ENCODE measurements at regions not wholly inside any gene's neighbourhood (a gene's known extent, or its start where the extent isn't known, plus 50 kb on each side); places are given as distances from the start of the nearest gene placed in this dataset.

DNA sequence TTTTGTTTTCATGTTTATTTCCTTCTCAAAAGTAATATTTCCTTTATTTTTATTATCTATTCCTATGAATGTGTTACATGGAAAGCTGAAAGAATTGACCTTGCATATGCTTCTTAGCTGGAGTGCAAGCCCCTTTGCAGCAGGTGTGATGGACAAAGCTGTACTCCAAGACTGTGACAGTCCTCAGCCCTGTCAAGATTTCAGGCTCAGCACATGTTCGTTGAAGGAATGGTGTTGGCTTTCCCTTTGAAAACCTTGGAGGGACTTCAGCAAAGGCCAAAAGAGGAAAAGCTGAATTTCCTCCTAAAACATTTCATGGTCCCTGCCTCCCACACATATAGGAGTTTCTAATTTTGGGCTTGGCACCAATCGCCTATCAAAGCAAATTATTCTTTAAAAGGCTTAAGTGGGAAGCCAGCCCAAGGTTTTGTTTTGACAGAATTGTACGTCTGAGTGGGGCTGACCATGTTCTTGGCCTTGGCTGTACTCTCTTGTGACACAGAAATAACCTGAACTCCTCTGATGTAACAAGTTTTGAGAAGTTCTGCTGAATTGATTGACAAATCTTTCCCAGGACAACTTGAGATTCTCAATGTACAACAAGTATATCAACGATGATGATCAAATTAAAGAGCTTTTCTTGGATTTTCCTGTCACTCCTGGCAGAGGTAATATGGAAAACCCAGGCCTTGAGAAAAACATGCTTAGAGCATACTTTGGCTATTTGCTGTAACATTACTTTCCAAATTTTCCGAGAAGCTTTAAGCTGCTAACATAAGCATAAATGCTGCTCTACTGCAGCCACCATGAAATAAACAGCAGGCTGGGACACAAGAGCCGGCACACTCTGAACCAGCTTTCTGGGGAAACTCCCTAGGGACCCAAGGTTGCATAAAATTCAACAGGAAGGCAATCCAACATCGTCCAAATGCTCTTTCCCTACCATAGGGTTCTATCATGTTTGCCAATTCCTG is 135.7 kb upstream of the ZNF648 start:
- no peak for DNase-seq (ENCODE audit: low spot score)

DNA sequence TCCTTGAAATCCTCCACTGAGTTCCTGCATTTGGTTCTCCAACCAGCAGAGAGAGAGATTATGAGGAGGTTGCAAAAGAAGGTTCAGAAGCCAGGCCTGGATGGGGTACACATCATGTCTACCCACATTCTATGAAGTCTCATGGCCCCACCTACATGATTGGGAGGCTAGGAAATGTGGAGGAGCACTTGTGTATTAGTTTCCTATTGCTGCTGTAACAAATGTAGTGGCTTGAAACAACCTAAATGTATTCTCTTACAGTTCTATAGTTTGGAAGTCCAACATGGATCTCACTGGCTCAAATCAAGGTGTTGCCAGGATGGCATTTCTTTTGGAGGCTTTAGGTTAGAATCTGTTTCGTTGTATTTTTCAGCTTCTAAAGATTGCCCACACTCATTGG is 134.2 kb upstream of the ZNF648 start:
- DNase-seq (ENCODE audit: low spot score), result no peak

DNA sequence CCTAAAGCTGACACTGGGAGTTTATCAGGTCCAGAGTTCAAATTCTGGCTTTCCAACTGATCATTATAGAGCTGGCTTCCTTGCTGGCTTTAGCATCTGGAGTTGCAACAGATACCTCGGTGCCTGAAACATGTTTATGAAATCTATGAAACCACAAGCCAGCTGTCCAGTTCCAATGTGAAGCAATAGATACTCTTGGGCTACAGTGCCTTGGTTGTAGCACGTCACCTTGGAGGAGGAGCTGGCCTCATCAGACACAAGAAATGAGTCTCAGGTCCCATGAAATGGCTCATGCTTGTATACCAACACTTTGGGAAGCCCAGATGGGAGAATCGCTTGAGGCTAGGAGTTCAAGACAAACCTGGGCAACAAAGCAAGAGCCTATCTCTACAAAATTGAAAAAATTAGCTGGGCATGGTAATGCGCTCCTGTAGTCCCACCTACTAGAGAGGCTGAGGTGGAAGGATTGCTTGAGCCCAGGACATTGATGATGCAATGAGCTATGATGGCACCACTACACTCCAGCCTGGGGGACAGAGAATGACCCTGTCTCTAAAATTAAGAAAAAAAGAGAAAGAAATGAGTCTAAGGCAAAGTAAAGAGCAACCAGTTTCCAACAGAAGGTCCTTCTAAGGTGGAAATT is 132.5 kb upstream of the ZNF648 start:
- DNase-seq (ENCODE audit: low spot score), result no peak

DNA sequence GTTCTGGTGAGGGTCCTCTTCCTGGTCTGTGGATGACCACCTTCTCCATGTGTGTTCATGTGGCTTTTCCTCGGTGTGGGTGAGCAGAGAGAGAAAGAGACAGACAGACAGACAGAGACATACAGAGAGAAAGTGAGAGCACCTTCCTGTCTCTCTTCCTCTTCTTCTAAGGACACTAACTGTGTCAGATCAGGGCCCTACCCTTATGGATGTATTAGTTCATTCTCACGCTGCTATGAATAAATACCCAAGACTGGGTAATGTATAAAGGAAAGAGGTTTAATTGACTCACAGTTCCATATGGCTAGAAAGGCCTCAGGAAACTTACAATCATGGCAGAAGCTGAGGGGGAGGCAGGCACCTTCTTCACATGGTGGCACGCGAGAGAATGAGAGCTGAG is 131.5 kb upstream of the ZNF648 start:
- no peak for DNase-seq (ENCODE audit: low spot score)

DNA sequence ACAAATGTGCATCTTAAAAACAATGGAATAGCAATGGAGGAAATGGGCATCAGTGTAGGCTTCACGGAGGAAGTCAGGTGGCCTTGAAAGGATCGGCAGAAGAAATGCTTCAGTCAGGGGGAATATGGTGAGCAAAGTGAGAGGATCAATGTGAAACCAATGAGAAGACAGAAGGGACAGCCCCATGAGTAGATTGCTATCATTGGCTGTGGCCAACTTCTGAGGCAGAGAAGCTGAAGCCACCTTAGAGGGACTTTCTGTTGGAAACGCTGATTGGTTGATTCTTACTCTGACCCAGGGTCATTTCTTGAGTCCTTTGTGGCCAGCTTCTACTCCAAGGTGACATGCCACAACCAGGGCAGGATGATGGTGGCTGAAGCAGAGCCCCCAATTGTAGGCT is 130.7 kb upstream of the ZNF648 start:
- DNase-seq (ENCODE audit: low spot score), result no peak

DNA sequence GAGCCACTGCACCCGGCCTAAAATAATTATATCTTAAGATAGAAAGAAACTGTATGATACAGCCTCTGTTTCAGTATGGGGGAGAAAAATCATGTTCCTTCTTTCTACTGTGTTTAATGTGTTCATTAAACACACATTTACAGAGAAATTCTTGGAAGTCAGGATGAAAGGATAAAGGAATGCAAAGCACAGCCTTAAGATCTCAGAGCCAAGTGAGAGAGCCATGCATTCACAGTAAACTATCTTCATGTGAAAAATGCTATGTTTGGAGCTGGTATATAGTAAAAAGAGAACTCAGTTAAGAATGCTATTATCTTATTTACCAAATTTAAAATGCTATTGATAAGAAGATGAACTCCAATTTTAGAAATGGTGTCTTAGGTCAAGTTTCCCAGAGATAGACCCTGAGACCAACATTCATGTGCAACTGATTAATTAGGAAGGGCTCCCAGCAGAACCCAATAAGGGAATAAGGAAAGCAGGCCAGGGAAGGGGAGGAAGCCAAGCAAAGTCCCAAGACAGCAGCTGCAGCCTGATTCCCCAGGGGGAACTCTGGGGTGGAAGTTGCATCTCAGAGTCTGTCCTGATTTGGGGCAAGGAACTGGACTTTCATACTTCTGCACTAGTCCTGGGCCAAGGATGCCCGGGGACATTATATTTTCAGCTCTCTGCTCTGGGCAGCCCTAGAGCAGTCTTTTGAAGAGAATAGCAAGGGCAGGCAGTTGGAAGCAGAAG is 130.0 kb upstream of the ZNF648 start:
- DNase-seq (ENCODE audit: low spot score), result no peak

DNA sequence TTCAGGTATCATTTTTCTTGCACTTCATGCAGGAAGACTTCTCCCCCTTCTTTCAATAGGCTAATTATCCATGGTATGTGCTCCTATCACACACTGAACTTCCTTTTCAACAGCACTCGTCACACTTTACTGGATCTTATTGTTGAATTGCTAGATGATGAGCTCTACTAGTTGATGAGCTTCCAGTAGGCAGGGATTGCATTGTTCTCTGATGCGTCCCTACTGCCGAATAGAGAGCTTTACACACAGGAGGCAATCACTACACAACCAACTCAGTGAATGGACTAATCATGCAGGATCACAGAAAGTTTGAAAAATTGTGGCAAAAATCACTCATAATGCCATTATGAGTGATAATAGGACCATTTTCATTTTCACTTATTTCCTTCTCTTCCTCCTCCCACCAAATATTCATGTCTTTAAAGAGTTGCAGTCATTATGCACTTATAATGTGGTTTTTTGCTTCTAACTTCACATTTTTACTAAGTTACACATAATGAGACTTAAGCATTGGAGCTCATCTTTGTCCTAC is 128.1 kb upstream of the ZNF648 start:
- no peak for DNase-seq (ENCODE audit: low spot score)

DNA sequence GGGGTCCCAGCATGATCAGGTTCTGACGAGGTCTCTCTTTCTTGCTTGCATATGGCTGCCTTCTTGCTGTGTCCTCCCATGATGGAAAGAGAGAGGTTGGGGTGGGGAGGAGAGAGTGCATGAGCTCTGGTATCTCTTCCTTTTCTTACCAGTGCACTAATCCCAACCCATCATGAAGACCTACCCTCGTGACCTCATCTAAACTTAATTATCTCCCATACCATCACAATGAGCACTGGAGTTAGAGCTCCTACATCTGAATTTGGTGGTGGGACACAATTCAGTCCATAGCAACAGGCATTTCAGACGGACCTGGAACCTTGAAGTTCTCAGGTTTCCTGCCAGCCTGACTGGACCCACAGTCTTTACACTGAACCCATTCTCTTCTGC is 125.2 kb upstream of the ZNF648 start:
- DNase-seq (ENCODE audit: low spot score), result no peak

DNA sequence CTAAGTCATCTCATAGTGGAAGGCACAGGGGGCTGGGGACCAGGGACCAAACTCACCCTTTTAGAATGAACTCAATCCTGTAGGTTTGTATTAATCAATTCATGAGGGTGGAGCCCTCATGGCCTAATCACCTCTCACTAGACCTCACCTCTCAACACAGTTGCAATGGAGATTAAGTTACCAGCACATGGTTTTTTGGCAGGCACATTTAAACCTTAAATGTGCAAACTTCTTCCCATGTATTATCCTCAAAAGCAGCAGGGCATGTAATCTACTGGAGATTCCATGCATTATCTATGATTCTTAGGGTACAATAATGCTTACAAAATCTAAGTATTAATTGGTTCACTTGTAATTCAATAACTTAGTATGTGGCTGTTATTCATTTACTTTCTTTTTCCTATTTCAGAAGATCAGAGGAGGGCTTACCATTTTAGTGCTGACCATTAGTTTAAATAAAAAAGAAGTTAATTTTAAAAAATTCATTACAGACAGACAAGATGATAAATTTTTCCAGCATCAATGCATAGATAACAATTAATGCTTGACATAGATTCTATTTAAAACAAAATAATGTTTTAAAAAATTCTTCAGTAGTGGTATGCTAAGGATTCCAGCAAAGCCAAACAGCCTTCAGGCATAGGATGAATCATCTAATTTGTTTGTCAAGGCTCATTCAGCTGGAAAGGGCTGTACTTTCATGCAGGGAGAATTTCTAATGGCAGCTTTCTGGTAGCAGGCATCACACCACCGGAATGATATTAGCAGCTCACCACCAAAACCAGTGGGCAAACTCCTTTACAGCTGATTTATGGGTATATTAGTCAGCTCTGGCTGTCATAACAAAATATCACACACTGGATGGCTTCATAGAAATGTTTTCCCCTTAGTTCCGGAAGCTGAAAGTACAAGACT is 124.6 kb upstream of the ZNF648 start:
- DNase-seq (ENCODE audit: low spot score), result peak; percentile 55

DNA sequence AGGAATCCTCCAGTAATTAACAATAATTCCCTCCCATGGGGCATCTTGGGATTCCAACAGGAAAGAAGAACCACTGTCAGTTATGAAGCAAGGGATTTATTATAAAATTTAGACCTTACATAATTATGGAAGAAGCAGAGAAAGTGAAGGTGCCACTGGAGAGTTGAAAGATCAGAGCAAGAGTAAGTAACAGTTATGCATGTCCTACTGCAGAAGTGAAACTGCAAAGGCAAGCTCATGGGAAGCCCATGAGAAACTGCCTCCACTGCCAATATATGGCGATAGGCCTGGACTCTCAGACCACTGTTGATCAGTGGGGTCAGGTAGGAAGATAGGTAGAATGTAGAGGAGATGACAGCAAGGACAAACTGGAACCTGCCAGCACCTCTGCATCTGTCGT is 123.6 kb upstream of the ZNF648 start:
- no peak for DNase-seq (ENCODE audit: low spot score)

DNA sequence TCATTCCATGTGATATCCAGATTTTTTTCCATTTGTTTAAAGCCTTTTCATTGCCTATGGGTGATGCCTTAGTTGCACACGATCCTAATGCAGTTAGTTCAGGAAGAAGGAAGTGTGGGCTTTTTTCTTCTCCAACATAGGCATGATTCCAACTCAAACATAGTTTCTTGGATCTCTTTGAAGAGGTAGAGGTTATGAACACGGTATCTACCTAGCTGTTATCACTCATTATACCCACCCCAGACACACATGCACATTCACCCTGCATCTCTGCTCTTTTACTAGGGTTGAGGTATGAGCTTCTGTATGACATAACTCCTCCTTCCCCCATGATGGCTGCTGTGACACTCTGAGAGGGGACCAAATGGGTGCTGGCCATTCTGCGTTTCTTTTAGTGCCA is 122.1 kb upstream of the ZNF648 start:
- no peak for DNase-seq (ENCODE audit: low spot score)

DNA sequence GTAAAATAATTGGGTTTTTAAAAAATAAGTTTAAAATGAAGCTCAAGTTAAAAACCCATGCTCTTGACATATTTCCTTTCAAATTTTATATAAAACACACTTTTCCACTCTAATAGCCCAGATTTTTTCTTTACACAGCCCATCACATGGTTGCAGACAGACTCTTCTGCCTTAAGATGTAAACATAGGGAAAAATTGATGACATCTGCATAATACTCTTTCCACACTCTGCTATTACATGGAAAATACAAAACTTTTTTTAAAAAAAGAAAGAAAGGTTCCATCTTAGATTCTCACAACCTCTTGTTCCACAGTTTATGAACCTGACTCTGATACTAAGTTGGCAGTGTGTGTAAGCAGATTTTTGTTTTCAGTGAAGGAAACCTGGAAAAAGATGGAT is 120.8 kb upstream of the ZNF648 start:
- no peak for DNase-seq (ENCODE audit: low spot score)

DNA sequence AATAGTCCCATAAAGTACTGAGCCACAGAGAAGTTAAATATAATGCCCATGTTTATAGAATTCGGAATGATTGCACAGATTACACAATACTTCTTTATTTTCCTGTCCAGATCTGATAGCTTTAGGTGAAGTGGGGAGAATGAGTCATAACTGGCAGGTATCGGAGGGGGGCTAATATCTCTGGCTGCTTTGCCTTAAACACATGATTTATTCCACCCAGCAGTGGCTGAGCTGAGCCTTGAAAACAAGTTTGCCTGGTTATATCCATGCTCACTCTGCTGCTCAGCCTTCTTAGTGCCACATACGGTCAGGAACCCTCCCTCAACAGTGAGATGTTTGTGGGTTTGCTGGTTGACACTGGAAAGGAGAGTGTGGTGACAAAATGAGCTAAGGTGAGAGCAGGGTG is 119.7 kb upstream of the ZNF648 start:
- DNase-seq (ENCODE audit: low spot score), result no peak

DNA sequence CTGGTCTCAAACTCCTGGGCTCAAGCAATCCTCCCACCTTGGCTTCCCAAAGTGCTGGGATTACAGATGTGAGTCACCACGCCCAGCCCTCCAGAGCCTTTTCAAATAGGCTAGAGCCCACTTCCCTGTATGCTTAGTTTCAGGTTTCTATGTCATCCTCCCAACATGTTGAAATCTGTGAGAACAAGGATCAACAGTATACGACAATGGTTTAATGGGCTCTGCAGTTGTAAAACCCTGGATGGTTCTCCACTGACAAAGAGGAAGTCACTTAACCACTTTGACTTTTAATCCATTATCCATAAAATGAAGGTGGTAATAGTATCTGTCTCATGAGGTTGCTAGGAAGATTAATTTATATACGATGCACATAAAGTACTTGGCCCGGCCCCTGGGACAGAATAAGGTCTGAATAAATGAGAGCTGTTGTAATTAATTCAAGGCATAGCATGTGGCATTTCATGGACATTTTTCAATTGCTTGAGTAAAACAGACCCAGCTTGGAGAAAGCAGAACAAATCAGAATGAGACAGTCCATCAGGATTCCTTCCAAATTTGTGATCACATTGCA is 113.9 kb upstream of the ZNF648 start:
- DNase-seq (ENCODE audit: low spot score), result no peak

DNA sequence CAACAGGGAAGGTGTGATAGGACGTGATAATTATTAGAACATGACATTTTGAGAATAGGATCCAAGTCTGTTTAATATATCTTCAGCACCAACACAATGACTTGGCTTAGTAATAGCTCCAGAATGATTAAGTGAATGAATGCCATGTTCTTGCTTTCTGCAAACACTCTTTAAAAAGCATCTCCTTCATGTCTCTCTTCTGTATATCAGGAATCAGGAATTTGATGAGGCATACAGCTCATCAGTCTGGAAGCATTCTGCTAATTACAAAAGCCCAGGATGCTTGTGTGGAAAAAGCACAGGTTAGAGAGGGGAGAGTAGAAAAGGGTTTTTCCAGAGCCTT is 113.0 kb upstream of the ZNF648 start:
- no peak for DNase-seq (ENCODE audit: low spot score)

DNA sequence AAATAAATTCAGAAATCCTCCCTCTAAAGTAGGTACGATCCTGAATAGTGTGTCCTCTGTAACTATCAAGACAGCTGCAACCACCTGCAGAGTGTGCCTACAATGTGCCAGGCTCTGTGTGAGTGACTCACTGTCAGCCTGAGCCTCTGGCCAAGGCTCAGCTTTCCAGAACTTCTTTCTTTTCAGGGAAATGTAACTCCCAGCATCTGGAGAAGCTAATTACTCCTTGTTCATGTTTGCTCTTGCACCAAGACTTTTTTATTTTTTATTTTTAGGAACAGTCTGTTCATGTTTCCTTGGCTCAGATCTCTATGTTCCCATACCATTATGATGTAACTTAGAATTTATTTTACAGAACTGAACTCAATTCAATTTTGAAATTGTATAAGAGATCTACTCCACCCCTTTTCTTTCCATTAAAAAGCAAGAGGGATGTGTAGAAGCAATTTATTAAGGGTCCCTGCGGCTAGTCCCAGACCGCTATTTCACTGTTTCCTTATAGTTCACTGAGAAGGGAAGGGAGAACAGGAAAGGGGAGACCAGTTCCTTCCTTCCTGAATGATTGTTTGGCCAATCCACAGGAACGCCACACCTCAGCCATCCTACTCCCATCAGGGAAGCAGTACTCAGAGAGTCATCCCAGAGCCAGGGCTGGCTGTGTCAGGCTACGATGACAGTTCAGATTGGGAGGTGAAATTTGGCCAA is 112.4 kb upstream of the ZNF648 start:
- DNase-seq (ENCODE audit: low spot score), result no peak

DNA sequence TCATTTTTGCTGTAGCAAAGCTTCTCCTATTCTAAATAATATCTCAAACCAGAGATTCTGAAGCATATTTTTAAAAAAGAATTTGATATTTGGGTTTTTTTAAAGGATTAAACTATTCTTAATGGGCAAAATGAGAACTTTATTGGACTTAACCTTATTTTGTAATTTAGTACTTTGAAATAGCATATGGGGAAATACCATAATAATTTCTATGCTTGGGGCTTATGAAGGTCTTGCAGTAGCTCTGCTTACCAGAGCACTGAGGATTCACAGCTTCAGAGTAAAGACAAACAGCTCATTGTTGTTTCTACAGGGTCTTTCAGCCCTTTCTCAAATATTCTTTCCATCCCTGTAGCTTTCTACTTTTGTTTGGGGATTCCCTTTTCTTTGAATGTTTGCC is 111.2 kb upstream of the ZNF648 start:
- DNase-seq (ENCODE audit: low spot score), result no peak

DNA sequence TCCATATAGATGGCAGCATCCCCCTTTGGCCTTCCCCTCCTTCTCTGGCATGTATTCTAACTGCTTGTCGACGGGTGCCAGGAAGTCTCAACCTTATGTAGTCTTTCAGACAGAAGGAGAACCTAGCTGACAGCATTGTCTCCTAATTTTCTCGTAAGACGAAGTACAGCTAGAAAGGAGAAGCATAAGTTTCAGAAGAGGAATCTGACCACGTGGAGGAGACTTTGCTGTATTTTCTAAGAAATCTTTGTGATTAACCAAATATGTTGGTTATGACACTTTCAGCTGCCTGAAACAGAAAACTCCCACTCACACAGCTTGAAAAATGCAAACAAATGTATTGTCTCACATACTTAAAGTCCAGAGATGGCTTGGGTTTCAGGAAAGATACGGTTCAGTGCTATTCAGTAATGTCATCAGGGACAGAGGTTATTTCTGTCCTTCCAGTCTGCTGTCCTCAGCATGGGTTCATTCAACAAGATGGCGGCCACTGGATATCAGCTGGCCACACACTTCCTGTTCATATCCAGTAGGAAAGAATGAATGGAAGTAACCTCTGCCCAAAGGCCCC is 109.5 kb upstream of the ZNF648 start:
- DNase-seq (ENCODE audit: low spot score), result no peak

DNA sequence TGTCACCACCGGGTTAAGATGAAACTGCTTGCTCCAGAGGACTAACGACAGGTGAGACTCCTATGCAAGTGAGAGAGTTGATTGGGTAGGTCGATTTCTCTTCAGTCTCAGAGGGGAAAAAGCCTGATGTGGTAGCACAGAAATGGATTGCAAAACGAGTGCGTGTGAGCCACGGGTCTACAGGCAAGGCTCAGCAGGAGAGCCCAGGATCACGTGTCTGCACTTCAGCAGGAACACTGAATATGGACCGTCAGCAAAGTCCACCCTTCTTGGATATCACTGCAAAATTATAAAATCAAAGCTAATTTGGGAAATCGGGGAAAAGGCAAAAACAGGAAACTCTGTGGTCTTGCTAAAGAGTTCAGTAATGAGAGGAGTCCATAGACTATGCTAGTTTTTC is 107.7 kb upstream of the ZNF648 start:
- no peak for DNase-seq (ENCODE audit: low spot score)

DNA sequence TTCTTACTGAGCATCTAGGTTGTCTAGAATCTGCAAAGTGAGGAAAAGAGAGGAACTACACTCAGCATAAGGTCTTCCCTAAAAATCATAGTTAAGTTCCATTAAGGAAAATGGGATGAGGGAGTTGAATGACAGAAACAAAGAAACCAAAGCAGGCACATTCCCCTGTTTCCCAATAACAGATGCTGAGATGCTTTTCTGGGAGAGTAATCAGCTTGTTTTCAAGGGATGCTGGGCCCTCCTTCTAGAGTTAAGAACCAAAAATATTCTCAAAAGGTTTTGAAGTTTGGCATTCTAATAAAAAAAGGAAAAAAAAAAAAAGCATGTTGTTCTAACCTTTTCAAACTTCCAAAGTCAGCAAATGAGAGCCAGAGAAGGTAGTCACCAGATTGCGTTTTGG is 105.2 kb upstream of the ZNF648 start:
- DNase-seq (ENCODE audit: low spot score), result no peak
